ENCODE measurements at regions not wholly inside any gene's neighbourhood (a gene's known extent, or its start where the extent isn't known, plus 50 kb on each side); places are given as distances from the start of the nearest gene placed in this dataset.

DNA sequence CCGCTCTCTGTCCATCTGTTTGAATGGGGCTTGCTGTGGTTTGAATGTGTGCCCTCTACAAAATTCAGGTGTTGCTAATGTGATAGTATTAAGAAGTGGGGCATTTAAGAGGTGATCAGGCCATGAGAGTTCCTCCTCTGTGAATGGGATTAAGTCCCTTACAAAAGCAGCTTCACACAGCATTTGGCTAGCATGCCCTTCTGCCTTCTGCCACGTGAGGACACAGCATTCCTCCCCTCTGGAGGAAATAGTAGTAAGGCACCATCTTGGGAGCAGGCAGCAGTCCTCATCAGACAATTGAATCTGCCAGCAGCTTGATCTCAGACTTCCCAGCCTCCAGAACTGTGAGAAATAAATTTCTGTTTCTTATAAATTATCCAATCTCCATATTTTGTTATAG lies 540.2 kb downstream of the CSNK1G3 start:
- TF ChIP-seq STAT6 (CRISPR knock-in tag; IDR thresholded peaks at IDR 0.05): no peak
- TF ChIP-seq, protein P1, sequence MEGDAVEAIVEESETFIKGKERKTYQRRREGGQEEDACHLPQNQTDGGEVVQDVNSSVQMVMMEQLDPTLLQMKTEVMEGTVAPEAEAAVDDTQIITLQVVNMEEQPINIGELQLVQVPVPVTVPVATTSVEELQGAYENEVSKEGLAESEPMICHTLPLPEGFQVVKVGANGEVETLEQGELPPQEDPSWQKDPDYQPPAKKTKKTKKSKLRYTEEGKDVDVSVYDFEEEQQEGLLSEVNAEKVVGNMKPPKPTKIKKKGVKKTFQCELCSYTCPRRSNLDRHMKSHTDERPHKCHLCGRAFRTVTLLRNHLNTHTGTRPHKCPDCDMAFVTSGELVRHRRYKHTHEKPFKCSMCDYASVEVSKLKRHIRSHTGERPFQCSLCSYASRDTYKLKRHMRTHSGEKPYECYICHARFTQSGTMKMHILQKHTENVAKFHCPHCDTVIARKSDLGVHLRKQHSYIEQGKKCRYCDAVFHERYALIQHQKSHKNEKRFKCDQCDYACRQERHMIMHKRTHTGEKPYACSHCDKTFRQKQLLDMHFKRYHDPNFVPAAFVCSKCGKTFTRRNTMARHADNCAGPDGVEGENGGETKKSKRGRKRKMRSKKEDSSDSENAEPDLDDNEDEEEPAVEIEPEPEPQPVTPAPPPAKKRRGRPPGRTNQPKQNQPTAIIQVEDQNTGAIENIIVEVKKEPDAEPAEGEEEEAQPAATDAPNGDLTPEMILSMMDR (IDR thresholded peaks at IDR 0.05 in 2 of 3, conservative IDR thresholded peaks at IDR 0.05 in 1 of 3; ENCODE audit: insufficient read depth in 2 of 3, low read depth in 1 of 3, low read length in 3 of 3): no peak
- TF ChIP-seq NFYB (IDR thresholded peaks at IDR 0.05; ENCODE audit: extremely low read depth, insufficient read length): no peak
- TF ChIP-seq LEF1 (IDR thresholded peaks at IDR 0.05): no peak
- no peak for TF ChIP-seq EGR1 (conservative IDR thresholded peaks at IDR 0.05)
- TF ChIP-seq ZNF592 (IDR thresholded peaks at IDR 0.05): no peak
- no peak for TF ChIP-seq ZNF274 (IDR thresholded peaks at IDR 0.05; ENCODE audit: borderline replicate concordance, low read depth, low read length)
- TF ChIP-seq, protein P2, sequence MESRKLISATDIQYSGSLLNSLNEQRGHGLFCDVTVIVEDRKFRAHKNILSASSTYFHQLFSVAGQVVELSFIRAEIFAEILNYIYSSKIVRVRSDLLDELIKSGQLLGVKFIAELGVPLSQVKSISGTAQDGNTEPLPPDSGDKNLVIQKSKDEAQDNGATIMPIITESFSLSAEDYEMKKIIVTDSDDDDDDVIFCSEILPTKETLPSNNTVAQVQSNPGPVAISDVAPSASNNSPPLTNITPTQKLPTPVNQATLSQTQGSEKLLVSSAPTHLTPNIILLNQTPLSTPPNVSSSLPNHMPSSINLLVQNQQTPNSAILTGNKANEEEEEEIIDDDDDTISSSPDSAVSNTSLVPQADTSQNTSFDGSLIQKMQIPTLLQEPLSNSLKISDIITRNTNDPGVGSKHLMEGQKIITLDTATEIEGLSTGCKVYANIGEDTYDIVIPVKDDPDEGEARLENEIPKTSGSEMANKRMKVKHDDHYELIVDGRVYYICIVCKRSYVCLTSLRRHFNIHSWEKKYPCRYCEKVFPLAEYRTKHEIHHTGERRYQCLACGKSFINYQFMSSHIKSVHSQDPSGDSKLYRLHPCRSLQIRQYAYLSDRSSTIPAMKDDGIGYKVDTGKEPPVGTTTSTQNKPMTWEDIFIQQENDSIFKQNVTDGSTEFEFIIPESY (CRISPR knock-in tag; IDR thresholded peaks at IDR 0.05): no peak

Data from K562 (cell line).